H9 (cell line): ENCODE measurements at regions not wholly inside any gene's neighbourhood (a gene's known extent, or its start where the extent isn't known, plus 50 kb on each side); places are given as distances from the start of the nearest gene placed in this dataset.

Experiments used
- DNase-seq: peaks from one replicate; pipeline ENCODE4 v3.0.0-alpha.2; 2017
- H2AFZ ChIP-seq: one replicate; pipeline ENCODE4 v1.6.1; 2013; ENCODE audit warnings: mild to moderate bottlenecking, low read length, control low read depth, moderate library complexity
- H2AK5ac ChIP-seq: 2 replicates; pipeline ENCODE4 v1.6.1; 2013; ENCODE audit warnings: low read length, control low read depth, mixed read lengths; ENCODE audit not compliant: insufficient read length
- H2BK120ac ChIP-seq: one replicate; pipeline ENCODE4 v1.6.1; 2013; ENCODE audit warnings: low read depth, mild to moderate bottlenecking, low read length, control low read depth, inconsistent platforms; ENCODE audit not compliant: poor library complexity, severe bottlenecking
- H2BK12ac ChIP-seq: 2 replicates; pipeline ENCODE4 v1.6.1; 2013; ENCODE audit warnings: low read length, control low read depth, mixed read lengths, low read depth; ENCODE audit not compliant: insufficient read length
- H2BK15ac ChIP-seq: 2 replicates; pipeline ENCODE4 v1.6.1; 2013; ENCODE audit warnings: low read depth, low read length, control low read depth
- H2BK20ac ChIP-seq: one replicate; pipeline ENCODE4 v1.6.1; 2013; ENCODE audit warnings: low read depth, mild to moderate bottlenecking, low read length, control low read depth, inconsistent platforms; ENCODE audit not compliant: poor library complexity, severe bottlenecking
- H2BK5ac ChIP-seq: 2 replicates; pipeline ENCODE4 v1.6.1; 2013; ENCODE audit warnings: low read length, control low read depth, mixed read lengths; ENCODE audit not compliant: insufficient read length
- H3K14ac ChIP-seq: 2 replicates; pipeline ENCODE4 v1.6.1; 2013; ENCODE audit warnings: low read length, control low read depth; ENCODE audit not compliant: insufficient read depth
- H3K18ac ChIP-seq: 2 replicates; pipeline ENCODE4 v1.6.1; 2013; ENCODE audit warnings: low read depth, mild to moderate bottlenecking, mixed read lengths, low read length, control low read depth; ENCODE audit not compliant: insufficient read length
- H3K23ac ChIP-seq: 2 replicates; pipeline ENCODE4 v1.6.1; 2013; ENCODE audit warnings: low read length, control low read depth, mixed read lengths, low read depth; ENCODE audit not compliant: insufficient read length
- H3K23me2 ChIP-seq: 2 replicates; pipeline ENCODE4 v1.6.1; 2013; ENCODE audit warnings: low read depth, mild to moderate bottlenecking, mixed read lengths, low read length, control low read depth; ENCODE audit not compliant: insufficient read length, poor library complexity, severe bottlenecking
- H3K27ac ChIP-seq: 2 replicates; pipeline ENCODE4 v1.5.1; 2013; ENCODE audit warnings: low read length, control low read depth, mixed read lengths, low read depth; ENCODE audit not compliant: insufficient read length
- H3K27me3 ChIP-seq: 2 replicates; pipeline ENCODE4 v1.6.1; 2013; ENCODE audit warnings: low read length, control low read depth, inconsistent platforms; ENCODE audit not compliant: insufficient read depth
- H3K4ac ChIP-seq: 2 replicates; pipeline ENCODE4 v1.6.1; 2013; ENCODE audit warnings: low read depth, mild to moderate bottlenecking, control low read depth, inconsistent platforms, low read length, moderate library complexity
- H3K4me1 ChIP-seq: 2 replicates; pipeline ENCODE4 v1.6.1; 2013; ENCODE audit warnings: low read length, control low read depth, inconsistent platforms; ENCODE audit not compliant: insufficient read depth
- H3K4me2 ChIP-seq: 2 replicates; pipeline ENCODE4 v1.6.1; 2013; ENCODE audit warnings: low read length, control low read depth, mixed read lengths; ENCODE audit not compliant: insufficient read length, insufficient read depth
- H3K56ac ChIP-seq: 2 replicates; pipeline ENCODE4 v1.6.1; 2013; ENCODE audit warnings: low read depth, mild to moderate bottlenecking, mixed read lengths, low read length, control low read depth; ENCODE audit not compliant: insufficient read length
- H3K79me1 ChIP-seq: 2 replicates; pipeline ENCODE4 v1.6.1; 2013; ENCODE audit warnings: low read depth, mild to moderate bottlenecking, moderate library complexity, low read length, control low read depth, inconsistent platforms; ENCODE audit not compliant: insufficient read depth, poor library complexity, severe bottlenecking
- H3K79me2 ChIP-seq: 2 replicates; pipeline ENCODE4 v1.6.1; 2013; ENCODE audit warnings: low read length, control low read depth, inconsistent platforms; ENCODE audit not compliant: insufficient read depth
- H3K9ac ChIP-seq: 2 replicates; pipeline ENCODE4 v1.6.1; 2013; ENCODE audit warnings: low read length, control low read depth, mixed read lengths; ENCODE audit not compliant: insufficient read length; ENCODE audit errors: extremely low read depth
- H3K9me3 ChIP-seq: one replicate; pipeline ENCODE4 v1.6.1; 2013; ENCODE audit warnings: low read depth, low read length, inconsistent platforms; ENCODE audit not compliant: control insufficient read depth
- H3T11ph ChIP-seq: one replicate; pipeline ENCODE4 v1.6.1; 2013; ENCODE audit warnings: mild to moderate bottlenecking, low read length, control low read depth, inconsistent platforms
- H4K20me1 ChIP-seq: one replicate; pipeline ENCODE4 v1.6.1; 2013; ENCODE audit not compliant: control insufficient read depth, insufficient read length, insufficient read depth
- H4K5ac ChIP-seq: 2 replicates; pipeline ENCODE4 v1.6.1; 2013; ENCODE audit warnings: low read depth, mild to moderate bottlenecking, mixed read lengths, low read length, control low read depth; ENCODE audit not compliant: insufficient read length
- H4K8ac ChIP-seq: replicated peaks from 2 replicates; pipeline ENCODE4 v1.6.1; 2013; ENCODE audit warnings: low read length, control low read depth, mixed read lengths, low read depth; ENCODE audit not compliant: insufficient read length
- H4K91ac ChIP-seq: 2 replicates; pipeline ENCODE4 v1.6.1; 2013; ENCODE audit warnings: low read depth, mild to moderate bottlenecking, moderate library complexity, mixed read lengths, low read length, control low read depth; ENCODE audit not compliant: insufficient read length
- H3K27ac Mint-ChIP-seq, 3 experiments: 2 replicates in 2 of 3; 3 replicates in 1 of 3; pipeline ENCODE4 v1.8.0; 2020 to 2021; ENCODE audit warnings: mixed read lengths in 3 of 3, mild to moderate bottlenecking in 1 of 3, moderate library complexity in 1 of 3
- H3K27me3 Mint-ChIP-seq: 2 replicates; pipeline ENCODE4 v1.8.0; 2021; ENCODE audit warnings: low read depth, mild to moderate bottlenecking, moderate library complexity, mixed read lengths
- H3K36me3 Mint-ChIP-seq, 3 experiments: 2 replicates in 2 of 3; 3 replicates in 1 of 3; pipeline ENCODE4 v1.8.0; 2020 to 2021; ENCODE audit warnings: low read depth in 3 of 3, mixed read lengths in 3 of 3; ENCODE audit not compliant: insufficient read depth in 1 of 3
- H3K4me1 Mint-ChIP-seq, 2 experiments: 2 replicates each; pipeline ENCODE4 v1.8.0; 2020; ENCODE audit warnings: mixed read lengths in 2 of 2
- H3K4me3 Mint-ChIP-seq, 2 experiments: 2 replicates in 1 of 2; 3 replicates in 1 of 2; pipeline ENCODE4 v1.8.0; 2020 to 2021; ENCODE audit warnings: mild to moderate bottlenecking in 2 of 2, mixed read lengths in 2 of 2, moderate library complexity in 1 of 2
- H3K9me3 Mint-ChIP-seq, 2 experiments: 2 replicates in 1 of 2; 3 replicates in 1 of 2; pipeline ENCODE4 v1.8.0; 2020; ENCODE audit warnings: mild to moderate bottlenecking in 2 of 2, mixed read lengths in 2 of 2, moderate library complexity in 1 of 2
- WGBS: extraction: QIAGEN DNeasy Blood & Tissue Kit; methylation state at CpG from one replicate; pipeline ENCODE4 v1.1.7; 2013; ENCODE audit warnings: missing lambda C conversion rate, low lambda C conversion rate, mixed read lengths; ENCODE audit not compliant: insufficient read length; ENCODE audit errors: extremely low coverage; 5-methylcytosine and 5-hydroxymethylcytosine counted together
- TF ChIP-seq, protein P1 (sequence below): fragments of 200-600 bp; sonication (generic); conservative IDR thresholded peaks from 3 replicates; pipeline ENCODE4 v1.8.0; 2021; ENCODE audit warnings: antibody characterized with exemption, mild to moderate bottlenecking

DNA sequence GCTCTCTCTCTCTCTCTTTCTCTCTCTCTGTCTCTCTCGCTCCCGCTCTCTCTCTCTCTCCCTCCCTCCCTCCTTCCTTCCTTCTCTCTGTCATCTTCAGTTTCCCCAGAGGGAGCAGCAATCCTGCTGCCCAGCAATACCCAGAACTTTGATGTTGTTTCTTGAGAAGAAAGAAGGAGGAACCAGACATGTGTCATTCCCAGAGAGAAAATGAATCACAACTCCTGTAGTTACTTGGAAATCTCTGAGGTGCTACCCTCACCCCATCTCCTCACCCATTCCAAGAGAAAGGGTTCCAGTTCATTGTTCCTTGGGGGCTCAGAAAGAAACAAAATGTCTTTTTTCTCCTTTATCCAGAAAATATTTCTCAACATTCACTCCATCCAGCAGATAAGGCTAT lies 449.1 kb downstream of the TNS1 start:
- H2BK20ac ChIP-seq, result no peak overlapping the region
- no peak overlapping the region for H2BK15ac ChIP-seq
- H3K9ac ChIP-seq, result no peak overlapping the region
- no peak overlapping the region for H3K4ac ChIP-seq
- no peak overlapping the region for H3K27ac ChIP-seq
- H3K27me3 ChIP-seq, result no peaks in the 10 kb centered on the region; the same call in 1 of the 2 replicates
- no peak for DNase-seq
- H3K79me1 ChIP-seq, result no peaks in the 10 kb centered on the region
- H2BK5ac ChIP-seq, result no peak overlapping the region
- H3K9me3 ChIP-seq, result no peaks in the 10 kb centered on the region
- H3T11ph ChIP-seq, result no peak overlapping the region
- no peak overlapping the region for H3K56ac ChIP-seq
- H2AK5ac ChIP-seq, result no peak overlapping the region
- WGBS, result no CpG with 5 or more reads among the region's 2 CpGs
- peaks cover 11% of the 10 kb centered on the region for H3K4me1 ChIP-seq
- H4K5ac ChIP-seq, result no peak overlapping the region
- Mint-ChIP-seq H3K9me3 (no peaks in the 10 kb centered on the region; a peak in 1 of 5 replicates), H3K36me3 (no peaks in the 10 kb centered on the region; a peak in 1 of 7 replicates), H3K27ac (no peak overlapping the region; a peak in 1 of 7 replicates), H3K4me1 (peaks cover 29 to 36% of the 10 kb centered on the region in 2 experiments), H3K4me3 (no peak overlapping the region), H3K27me3 (peaks cover 23% of the 10 kb centered on the region)
- no peak overlapping the region for H2BK12ac ChIP-seq
- no peak overlapping the region for H3K23ac ChIP-seq
- no peak overlapping the region for H4K91ac ChIP-seq
- TF ChIP-seq, protein P1, sequence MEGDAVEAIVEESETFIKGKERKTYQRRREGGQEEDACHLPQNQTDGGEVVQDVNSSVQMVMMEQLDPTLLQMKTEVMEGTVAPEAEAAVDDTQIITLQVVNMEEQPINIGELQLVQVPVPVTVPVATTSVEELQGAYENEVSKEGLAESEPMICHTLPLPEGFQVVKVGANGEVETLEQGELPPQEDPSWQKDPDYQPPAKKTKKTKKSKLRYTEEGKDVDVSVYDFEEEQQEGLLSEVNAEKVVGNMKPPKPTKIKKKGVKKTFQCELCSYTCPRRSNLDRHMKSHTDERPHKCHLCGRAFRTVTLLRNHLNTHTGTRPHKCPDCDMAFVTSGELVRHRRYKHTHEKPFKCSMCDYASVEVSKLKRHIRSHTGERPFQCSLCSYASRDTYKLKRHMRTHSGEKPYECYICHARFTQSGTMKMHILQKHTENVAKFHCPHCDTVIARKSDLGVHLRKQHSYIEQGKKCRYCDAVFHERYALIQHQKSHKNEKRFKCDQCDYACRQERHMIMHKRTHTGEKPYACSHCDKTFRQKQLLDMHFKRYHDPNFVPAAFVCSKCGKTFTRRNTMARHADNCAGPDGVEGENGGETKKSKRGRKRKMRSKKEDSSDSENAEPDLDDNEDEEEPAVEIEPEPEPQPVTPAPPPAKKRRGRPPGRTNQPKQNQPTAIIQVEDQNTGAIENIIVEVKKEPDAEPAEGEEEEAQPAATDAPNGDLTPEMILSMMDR, result no peak
- H2BK120ac ChIP-seq, result no peak overlapping the region
- H4K8ac ChIP-seq, result no peak overlapping the region
- no peak overlapping the region for H3K4me2 ChIP-seq
- no peak overlapping the region for H3K14ac ChIP-seq
- no peak overlapping the region for H2AFZ ChIP-seq
- H4K20me1 ChIP-seq, result no peaks in the 10 kb centered on the region
- H3K79me2 ChIP-seq, result no peaks in the 10 kb centered on the region
- H3K23me2 ChIP-seq, result no peaks in the 10 kb centered on the region
- H3K18ac ChIP-seq, result no peak overlapping the region
